Osteocyte (in vitro differentiated cells): ENCODE measurements at regions not wholly inside any gene's neighbourhood (a gene's known extent, or its start where the extent isn't known, plus 50 kb on each side); places are given as distances from the start of the nearest gene placed in this dataset.

Experiments used
- DNase-seq: peaks from one replicate; pipeline ENCODE4 v3.0.0; 2021; ENCODE audit warnings: mixed read lengths; ENCODE audit not compliant: unreplicated experiment; ENCODE audit errors: extremely low spot score
- H3K27ac Mint-ChIP-seq: one replicate; pipeline ENCODE4 v1.8.0; 2021; ENCODE audit warnings: mild to moderate bottlenecking, mixed read lengths; ENCODE audit not compliant: unreplicated experiment
- H3K27me3 Mint-ChIP-seq: one replicate; pipeline ENCODE4 v1.8.0; 2021; ENCODE audit warnings: mixed read lengths; ENCODE audit not compliant: unreplicated experiment
- H3K36me3 Mint-ChIP-seq: one replicate; pipeline ENCODE4 v1.8.0; 2021; ENCODE audit warnings: mixed read lengths; ENCODE audit not compliant: unreplicated experiment
- H3K4me1 Mint-ChIP-seq: one replicate; pipeline ENCODE4 v1.8.0; 2021; ENCODE audit warnings: mixed read lengths; ENCODE audit not compliant: unreplicated experiment
- H3K4me3 Mint-ChIP-seq: one replicate; pipeline ENCODE4 v1.8.0; 2021; ENCODE audit warnings: mild to moderate bottlenecking, moderate library complexity, mixed read lengths; ENCODE audit not compliant: unreplicated experiment
- H3K9me3 Mint-ChIP-seq: one replicate; pipeline ENCODE4 v1.8.0; 2021; ENCODE audit warnings: mixed read lengths; ENCODE audit not compliant: unreplicated experiment
- TF ChIP-seq, protein P1 (sequence below): fragments of 200-600 bp; sonication (generic); IDR thresholded peaks from 2 replicates; pipeline ENCODE4 v1.5.0; 2021; ENCODE audit warnings: antibody characterized with exemption, mild to moderate bottlenecking, moderate library complexity

DNA sequence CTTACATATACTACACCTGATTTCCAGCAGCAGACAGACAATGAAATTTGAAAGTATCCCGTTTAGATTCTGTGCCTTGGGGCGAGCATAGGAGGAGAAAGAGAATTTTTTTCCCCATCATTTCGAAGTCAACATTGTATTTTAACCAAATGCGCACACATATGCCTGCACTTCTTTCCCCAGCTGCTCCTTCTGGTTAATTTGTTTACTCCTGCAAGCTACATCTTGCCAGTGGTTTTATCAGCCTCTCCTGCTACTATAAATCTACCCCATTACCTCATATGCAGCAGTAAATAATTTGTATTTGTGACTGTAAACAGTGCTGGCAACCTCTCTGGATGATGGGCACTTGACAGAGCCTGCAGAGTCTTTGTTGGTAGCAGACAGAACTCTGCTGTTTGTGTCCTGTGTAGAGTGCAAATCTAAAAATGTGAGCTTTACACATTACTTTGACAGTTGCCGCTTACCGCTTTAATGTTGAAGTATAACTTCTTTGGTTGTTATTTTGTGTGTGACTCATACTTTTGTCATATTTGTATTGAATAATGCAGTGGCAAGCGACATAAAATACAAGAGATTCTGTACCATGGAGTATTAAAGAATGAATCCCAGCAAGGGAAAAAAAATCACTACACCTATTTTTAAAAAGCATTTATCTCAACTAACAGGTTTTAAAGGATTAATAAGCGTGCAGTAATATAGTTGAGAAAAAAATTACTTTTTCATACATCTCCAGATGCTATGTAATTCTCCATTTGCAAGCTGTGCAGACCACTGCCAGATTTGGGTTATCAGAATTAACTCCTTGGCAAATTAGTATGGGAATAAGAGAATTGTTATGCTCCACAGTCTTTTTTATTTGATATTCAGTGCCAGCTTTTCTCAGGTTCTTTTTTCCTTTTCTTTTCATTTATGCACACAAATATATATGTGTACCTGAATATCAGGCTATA lies 536.8 kb downstream of the XIRP2 start:
- DNase-seq: no peak
- Mint-ChIP-seq H3K9me3 (peaks cover 3% of the 10 kb centered on the region), H3K4me1 (no peaks in the 10 kb centered on the region), H3K27me3 (no peaks in the 10 kb centered on the region), H3K4me3 (no peak overlapping the region), H3K27ac (no peak overlapping the region), H3K36me3 (no peaks in the 10 kb centered on the region)
- TF ChIP-seq, protein P1, sequence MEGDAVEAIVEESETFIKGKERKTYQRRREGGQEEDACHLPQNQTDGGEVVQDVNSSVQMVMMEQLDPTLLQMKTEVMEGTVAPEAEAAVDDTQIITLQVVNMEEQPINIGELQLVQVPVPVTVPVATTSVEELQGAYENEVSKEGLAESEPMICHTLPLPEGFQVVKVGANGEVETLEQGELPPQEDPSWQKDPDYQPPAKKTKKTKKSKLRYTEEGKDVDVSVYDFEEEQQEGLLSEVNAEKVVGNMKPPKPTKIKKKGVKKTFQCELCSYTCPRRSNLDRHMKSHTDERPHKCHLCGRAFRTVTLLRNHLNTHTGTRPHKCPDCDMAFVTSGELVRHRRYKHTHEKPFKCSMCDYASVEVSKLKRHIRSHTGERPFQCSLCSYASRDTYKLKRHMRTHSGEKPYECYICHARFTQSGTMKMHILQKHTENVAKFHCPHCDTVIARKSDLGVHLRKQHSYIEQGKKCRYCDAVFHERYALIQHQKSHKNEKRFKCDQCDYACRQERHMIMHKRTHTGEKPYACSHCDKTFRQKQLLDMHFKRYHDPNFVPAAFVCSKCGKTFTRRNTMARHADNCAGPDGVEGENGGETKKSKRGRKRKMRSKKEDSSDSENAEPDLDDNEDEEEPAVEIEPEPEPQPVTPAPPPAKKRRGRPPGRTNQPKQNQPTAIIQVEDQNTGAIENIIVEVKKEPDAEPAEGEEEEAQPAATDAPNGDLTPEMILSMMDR: no peak

DNA sequence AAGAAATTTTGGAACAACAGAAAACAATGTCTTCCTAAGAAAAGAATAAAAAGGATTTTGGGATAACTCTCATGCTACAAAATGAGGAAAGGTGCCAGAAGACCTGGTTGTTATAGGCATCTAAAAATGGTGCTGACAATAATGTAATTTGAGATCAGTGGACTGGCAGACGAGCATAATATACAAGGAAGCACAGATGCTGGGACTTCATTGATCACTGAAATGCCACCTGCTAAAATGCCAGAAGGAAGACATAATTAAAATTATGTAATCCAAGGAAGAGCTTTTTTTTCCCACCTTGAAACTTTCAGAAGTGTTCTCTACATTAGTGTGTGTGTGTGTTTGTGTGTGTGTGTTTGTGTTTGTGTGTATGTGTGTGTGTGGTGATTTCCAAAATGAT lies 535.9 kb downstream of the XIRP2 start:
- no peak overlapping the region for H3K4me3 Mint-ChIP-seq
- H3K27me3 Mint-ChIP-seq: no peaks in the 10 kb centered on the region
- H3K27ac Mint-ChIP-seq: no peak overlapping the region
- H3K9me3 Mint-ChIP-seq: peaks cover 3% of the 10 kb centered on the region
- H3K4me1 Mint-ChIP-seq: no peaks in the 10 kb centered on the region
- TF ChIP-seq, protein P1: no peak
- no peaks in the 10 kb centered on the region for H3K36me3 Mint-ChIP-seq
- DNase-seq: no peak

DNA sequence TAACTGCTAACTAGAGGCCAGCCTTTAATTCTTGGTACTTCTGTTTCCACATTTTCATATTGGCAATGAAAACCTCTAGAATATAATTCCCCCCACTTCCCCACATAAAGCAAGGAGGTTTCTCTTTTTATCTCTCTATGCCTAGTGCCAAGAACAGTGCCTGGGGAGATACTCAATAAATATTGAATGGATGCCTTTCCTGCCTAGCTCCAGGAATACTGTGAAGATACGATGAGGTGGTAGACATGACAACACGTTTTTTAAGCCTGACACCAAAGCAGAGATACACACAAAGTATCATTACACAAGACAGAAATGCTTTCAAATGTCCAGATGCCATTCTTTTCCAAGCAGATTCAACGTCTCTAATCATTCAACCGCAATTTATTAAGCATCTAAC lies 535.5 kb downstream of the XIRP2 start:
- H3K9me3 Mint-ChIP-seq: peaks cover 3% of the 10 kb centered on the region
- TF ChIP-seq, protein P1: no peak
- H3K36me3 Mint-ChIP-seq: no peaks in the 10 kb centered on the region
- no peak overlapping the region for H3K27ac Mint-ChIP-seq
- no peaks in the 10 kb centered on the region for H3K27me3 Mint-ChIP-seq
- H3K4me3 Mint-ChIP-seq: no peak overlapping the region
- no peak for DNase-seq
- no peaks in the 10 kb centered on the region for H3K4me1 Mint-ChIP-seq

DNA sequence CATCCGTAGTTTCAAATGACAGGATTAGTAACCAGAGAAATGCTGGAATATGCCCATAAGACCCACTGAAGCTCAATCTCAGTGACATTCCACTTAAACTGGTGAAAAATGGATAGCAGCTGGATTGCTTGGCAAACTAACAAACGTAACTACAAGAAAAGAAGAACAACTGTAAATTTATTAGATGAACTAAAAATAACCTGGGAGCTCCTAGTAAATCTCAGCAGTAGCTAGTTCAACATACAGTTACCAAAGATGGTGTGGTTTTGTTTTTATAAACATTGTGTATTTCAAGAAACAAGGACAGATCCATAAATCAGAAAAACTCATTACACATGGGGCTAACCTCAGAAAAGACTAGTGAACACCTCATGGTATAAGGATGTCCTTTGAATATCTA lies 531.9 kb downstream of the XIRP2 start:
- Mint-ChIP-seq H3K4me3 (no peak overlapping the region), H3K27me3 (no peaks in the 10 kb centered on the region), H3K9me3 (no peaks in the 10 kb centered on the region), H3K27ac (no peak overlapping the region), H3K4me1 (no peaks in the 10 kb centered on the region), H3K36me3 (no peaks in the 10 kb centered on the region)
- no peak for DNase-seq
- TF ChIP-seq, protein P1: no peak

DNA sequence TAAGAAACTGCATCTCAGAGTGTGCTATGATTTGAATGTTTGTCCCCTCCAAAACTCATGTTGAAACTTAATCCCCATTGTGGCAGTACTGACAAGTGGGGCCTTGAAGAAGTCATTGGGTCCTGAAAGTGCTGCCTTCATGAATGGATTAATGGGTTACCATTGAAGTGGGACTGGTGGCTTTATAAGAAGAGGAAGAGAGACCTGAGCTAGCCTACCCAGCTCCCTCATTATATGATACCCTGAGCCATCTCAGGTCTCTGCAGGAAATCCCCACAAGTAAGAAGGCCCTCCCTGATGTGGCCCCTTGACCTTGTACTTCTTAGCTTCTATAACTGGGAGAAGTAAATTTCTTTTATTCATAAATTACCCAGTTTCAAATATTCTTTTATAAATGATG lies 526.8 kb downstream of the XIRP2 start:
- Mint-ChIP-seq H3K4me1 (no peaks in the 10 kb centered on the region), H3K36me3 (no peaks in the 10 kb centered on the region), H3K9me3 (peaks cover 9% of the 10 kb centered on the region), H3K27ac (no peak overlapping the region), H3K27me3 (no peaks in the 10 kb centered on the region), H3K4me3 (no peak overlapping the region)
- no peak for DNase-seq
- TF ChIP-seq, protein P1: no peak
